KMS-11 (cell line): ENCODE measurements at regions not wholly inside any gene's neighbourhood (a gene's known extent, or its start where the extent isn't known, plus 50 kb on each side); places are given as distances from the start of the nearest gene placed in this dataset.

ENCODE experiments used
- H2AFZ ChIP-seq: fragments of 200-600 bp; sonication (generic); 2 replicates; pipeline ENCODE4 v1.6.1; 2016; ENCODE audit warnings: antibody characterized with exemption, mixed run types, low read depth
- H3K27ac ChIP-seq: fragments of 200-600 bp; sonication (generic); 2 replicates; pipeline ENCODE4 v1.6.1; 2016; ENCODE audit warnings: mild to moderate bottlenecking, mixed run types
- H3K27me3 ChIP-seq: fragments of 200-600 bp; sonication (generic); 2 replicates; pipeline ENCODE4 v1.6.1; 2017; ENCODE audit warnings: mild to moderate bottlenecking, low read depth, mixed run types, moderate library complexity; ENCODE audit not compliant: insufficient read depth
- H3K36me3 ChIP-seq: fragments of 200-600 bp; sonication (generic); 2 replicates; pipeline ENCODE4 v1.6.1; 2017; ENCODE audit warnings: mild to moderate bottlenecking, mixed run types; ENCODE audit not compliant: insufficient read depth
- H3K4me1 ChIP-seq: fragments of 200-600 bp; sonication (generic); 2 replicates; pipeline ENCODE4 v1.6.1; 2016; ENCODE audit warnings: mild to moderate bottlenecking, low read depth, mixed run types; ENCODE audit not compliant: poor library complexity, severe bottlenecking
- H3K4me2 ChIP-seq: fragments of 200-600 bp; sonication (generic); 2 replicates; pipeline ENCODE4 v1.7.0; 2016; ENCODE audit warnings: mild to moderate bottlenecking, mixed run types
- H3K4me3 ChIP-seq: fragments of 200-600 bp; sonication (generic); IDR thresholded peaks from 2 replicates; pipeline ENCODE4 v1.6.1; 2017; ENCODE audit warnings: low read depth, low read length, mixed read lengths; ENCODE audit not compliant: insufficient read depth
- H3K79me2 ChIP-seq: fragments of 200-600 bp; sonication (generic); 2 replicates; pipeline ENCODE4 v1.6.1; 2016; ENCODE audit warnings: low read depth, mixed run types; ENCODE audit not compliant: insufficient read depth
- H3K9ac ChIP-seq: fragments of 200-600 bp; sonication (generic); 2 replicates; pipeline ENCODE4 v1.6.1; 2016; ENCODE audit warnings: mild to moderate bottlenecking, mixed run types
- H4K20me1 ChIP-seq: fragments of 200-600 bp; sonication (generic); 2 replicates; pipeline ENCODE4 v1.6.1; 2016; ENCODE audit warnings: mild to moderate bottlenecking, mixed run types; ENCODE audit not compliant: insufficient read depth
- CTCF ChIP-seq: fragments of 200-600 bp; sonication (generic); conservative IDR thresholded peaks from 2 replicates; pipeline ENCODE4 v1.6.1; 2017; ENCODE audit warnings: low read depth, mild to moderate bottlenecking, antibody characterized with exemption, low read length, moderate library complexity, mixed read lengths

- Histone ChIP-seq H3K9ac (no peak overlapping the region), H3K79me2 (no peaks in the 10 kb centered on the region), H3K36me3 (no peaks in the 10 kb centered on the region), H3K27ac (no peak overlapping the region), H3K4me3 (no peak overlapping the region), H3K27me3 (no peaks in the 10 kb centered on the region), H3K4me2 (no peak overlapping the region), H4K20me1 (no peaks in the 10 kb centered on the region), H2AFZ (no peak overlapping the region), H3K4me1 (no peaks in the 10 kb centered on the region)
- no peak for TF ChIP-seq CTCF
Measured at GRCh38 chr12:30514666-30515065, 181.0 kb downstream of the IPO8 start.

DNA sequence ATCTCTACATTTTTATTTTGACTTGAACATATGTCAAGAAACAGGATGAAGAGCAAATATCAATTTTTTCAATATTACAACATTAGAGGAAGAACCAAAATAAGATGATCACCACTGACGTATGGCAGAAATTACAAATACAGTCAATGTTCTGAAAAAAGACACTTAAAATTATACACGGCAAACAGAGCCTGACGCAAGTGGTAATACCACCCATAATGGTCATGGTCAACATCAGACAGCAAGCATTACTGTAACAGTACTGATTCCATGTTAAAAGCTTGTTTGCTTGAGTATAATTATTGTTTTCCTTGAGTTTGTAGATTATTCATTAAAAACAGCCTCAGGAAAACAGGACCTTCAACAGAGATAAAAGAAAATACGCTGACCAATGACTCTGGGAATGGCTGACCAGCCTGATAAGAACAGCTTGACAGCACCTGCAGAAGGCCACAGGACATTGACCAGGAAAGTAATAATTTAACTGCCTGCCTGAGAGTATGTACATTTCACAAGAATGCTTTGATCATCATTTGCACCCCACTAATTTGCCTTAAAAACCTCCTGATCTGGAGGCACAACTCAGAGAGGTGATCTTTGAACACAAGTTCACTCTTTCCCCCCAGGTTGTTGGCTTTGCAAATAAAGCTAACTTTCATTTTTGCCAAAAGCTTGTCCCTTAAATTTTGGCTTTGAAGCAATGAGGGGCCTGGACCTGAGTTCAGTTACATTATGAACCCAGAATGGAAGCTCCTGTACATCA lies 187.3 kb downstream of the IPO8 start:
- H3K27ac ChIP-seq, result no peak overlapping the region
- H2AFZ ChIP-seq, result no peak overlapping the region
- H3K4me1 ChIP-seq, result no peaks in the 10 kb centered on the region
- H3K4me2 ChIP-seq, result no peak overlapping the region
- H3K9ac ChIP-seq, result no peak overlapping the region
- H3K27me3 ChIP-seq, result no peaks in the 10 kb centered on the region
- H3K36me3 ChIP-seq, result no peaks in the 10 kb centered on the region
- H3K79me2 ChIP-seq, result no peaks in the 10 kb centered on the region
- H3K4me3 ChIP-seq, result no peak overlapping the region
- no peaks in the 10 kb centered on the region for H4K20me1 ChIP-seq
- no peak for TF ChIP-seq CTCF

- Histone ChIP-seq H3K27ac (no peak overlapping the region), H3K9ac (no peak overlapping the region), H3K36me3 (no peaks in the 10 kb centered on the region), H4K20me1 (no peaks in the 10 kb centered on the region), H3K4me2 (no peak overlapping the region), H2AFZ (no peak overlapping the region), H3K4me3 (no peak overlapping the region), H3K4me1 (no peaks in the 10 kb centered on the region), H3K79me2 (no peaks in the 10 kb centered on the region), H3K27me3 (no peaks in the 10 kb centered on the region)
- TF ChIP-seq CTCF, result no peak
Measured at GRCh38 chr12:30507576-30507975, 188.1 kb downstream of the IPO8 start.

DNA sequence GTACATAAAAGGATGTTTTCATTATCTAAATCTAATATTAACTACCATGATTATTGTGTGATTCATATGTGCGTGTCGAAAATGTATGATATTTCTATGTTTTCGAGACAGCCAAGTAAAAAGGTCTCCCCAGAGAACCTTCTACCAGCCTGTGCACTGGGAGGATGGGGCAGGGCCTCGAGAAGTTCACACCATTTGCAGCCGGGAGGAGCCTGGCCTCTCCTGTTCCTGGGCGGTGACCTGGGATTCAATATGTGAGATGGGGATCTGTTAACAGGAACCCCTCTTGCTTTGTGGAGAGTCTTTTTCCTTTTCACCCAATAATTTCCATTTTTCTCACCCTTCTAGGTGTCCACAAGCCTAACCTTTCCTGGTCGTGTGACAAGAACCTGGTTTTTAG lies 189.3 kb downstream of the IPO8 start:
- Histone ChIP-seq H3K79me2 (no peaks in the 10 kb centered on the region), H3K27ac (no peak overlapping the region), H3K4me3 (no peak overlapping the region), H3K9ac (no peak overlapping the region), H3K4me1 (no peaks in the 10 kb centered on the region), H3K36me3 (no peaks in the 10 kb centered on the region), H3K27me3 (no peaks in the 10 kb centered on the region), H4K20me1 (no peaks in the 10 kb centered on the region), H3K4me2 (no peak overlapping the region), H2AFZ (no peak overlapping the region)
- no peak for TF ChIP-seq CTCF
